Esophagus muscularis mucosa (tissue), 3 donors: ENCODE measurements at regions not wholly inside any gene's neighbourhood (a gene's known extent, or its start where the extent isn't known, plus 50 kb on each side); places are given as distances from the start of the nearest gene placed in this dataset.

ENCODE experiments used
- CTCF ChIP-seq, 3 experiments: fragments of 200-600 bp in 2 of 3; fragments of 450-650 bp in 1 of 3; sonication (generic) in 2 of 3; IDR thresholded peaks; one replicate each; pipeline ENCODE4 v1.5.1; 2017 to 2019; ENCODE audit warnings: antibody characterized with exemption in 3 of 3, mild to moderate bottlenecking in 2 of 3, moderate library complexity in 1 of 3
- POLR2A ChIP-seq: fragments of 450-650 bp; IDR thresholded peaks from one replicate; pipeline ENCODE4 v1.6.1; 2017; ENCODE audit warnings: antibody characterized with exemption, moderate library complexity, mild to moderate bottlenecking, low read depth
- POLR2AphosphoS5 ChIP-seq, 2 donors: sonication (generic); formaldehyde crosslinking; IDR thresholded peaks; one replicate each; pipeline ENCODE4 v1.6.1; 2017; ENCODE audit warnings: antibody characterized with exemption in 2 of 2

GRCh38 chr16:55058576-55058975 lies 127.9 kb downstream of the IRX5 start:
- TF ChIP-seq CTCF (IDR thresholded peaks at IDR 0.05) (no peak), POLR2A (no peak), POLR2AphosphoS5 (IDR thresholded peaks at IDR 0.05) (no peak)
